Mammary epithelial cell (primary cell): ENCODE measurements at regions not wholly inside any gene's neighbourhood (a gene's known extent, or its start where the extent isn't known, plus 50 kb on each side); places are given as distances from the start of the nearest gene placed in this dataset.

Experiments used
- CTCF ChIP-seq, 2 donors: IDR thresholded peaks in 1 of 2; conservative IDR thresholded peaks in 1 of 2; 2 replicates each; pipeline ENCODE4 v1.5.1; 2011 to 2012; ENCODE audit warnings: inconsistent platforms in 2 of 2, low read length in 2 of 2, mild to moderate bottlenecking in 2 of 2, control low read depth in 1 of 2, low read depth in 1 of 2; ENCODE audit not compliant: insufficient read depth in 1 of 2; ENCODE audit errors: extremely low read depth in 1 of 2
- EZH2 ChIP-seq: IDR thresholded peaks from 2 replicates; pipeline ENCODE4 v1.6.1; 2012; ENCODE audit warnings: low read length, inconsistent platforms, borderline replicate concordance

- TF ChIP-seq CTCF (conservative IDR thresholded peaks at IDR 0.05 in 1 of 2, IDR thresholded peaks at IDR 0.05 in 1 of 2; ENCODE audit: extremely low read depth in 1 of 2, insufficient read depth in 1 of 2, low read depth in 1 of 2, low read length in 2 of 2) (no peak), EZH2 (no peak)
Observed at GRCh38 chr2:122598784-122599183, 843.3 kb downstream of the TSN start.
